Inflammatory macrophage (primary cell): ENCODE measurements at regions not wholly inside any gene's neighbourhood (a gene's known extent, or its start where the extent isn't known, plus 50 kb on each side); places are given as distances from the start of the nearest gene placed in this dataset.
"Not testable (repeated sequence)": the region's sequence is repeated elsewhere in the genome, so short reads cannot be mapped to it uniquely, and the experiment has no call there.

Experiments used
- DNase-seq, 2 donors: peaks; one replicate each; pipeline ENCODE4 v3.0.0-alpha.2; 2020 to 2022

- no peak for DNase-seq
These were observed 90.9 kb downstream of the MTERF1 start for GRCh38 chr7:91789558-91789957.

DNA sequence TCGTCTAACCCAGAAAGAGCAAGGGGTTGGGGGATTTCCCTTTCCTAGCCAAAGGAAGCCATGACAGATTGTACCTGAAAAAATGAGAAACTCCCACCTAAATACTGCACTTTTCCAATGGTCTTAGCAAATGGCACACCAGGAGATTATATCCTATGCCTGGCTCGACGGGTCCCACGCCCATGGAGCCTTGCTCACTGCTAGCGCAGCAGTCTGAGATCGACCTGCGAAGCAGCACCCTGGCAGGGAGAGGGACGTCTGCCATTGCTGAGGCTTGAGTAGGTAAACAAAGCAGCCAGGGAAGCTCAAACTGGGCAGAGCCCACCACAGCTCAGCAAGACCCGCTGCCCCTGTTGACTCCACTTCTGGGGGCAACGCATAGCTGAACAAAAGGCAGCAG, 89.9 kb downstream of the MTERF1 start:
- not testable (repeated sequence) for DNase-seq

DNA sequence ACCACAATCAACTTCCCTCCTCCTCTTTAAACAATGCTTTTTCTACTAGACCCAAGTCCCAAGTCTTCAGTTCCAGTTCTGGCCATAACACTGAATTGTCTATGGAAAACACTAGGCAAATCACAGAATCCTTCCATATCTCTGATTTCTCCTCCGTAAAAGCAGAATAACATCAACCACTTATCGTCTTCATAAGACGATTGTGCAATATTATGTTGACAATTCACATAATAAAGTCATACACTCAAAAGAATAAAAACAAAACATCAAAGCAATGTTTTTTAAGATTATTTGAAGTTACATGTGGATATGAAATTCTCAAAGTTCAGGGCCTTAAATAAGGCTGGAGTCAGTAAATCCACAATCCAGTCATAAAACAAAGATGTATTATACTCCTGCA, 84.4 kb downstream of the MTERF1 start:
- no peak for DNase-seq

DNA sequence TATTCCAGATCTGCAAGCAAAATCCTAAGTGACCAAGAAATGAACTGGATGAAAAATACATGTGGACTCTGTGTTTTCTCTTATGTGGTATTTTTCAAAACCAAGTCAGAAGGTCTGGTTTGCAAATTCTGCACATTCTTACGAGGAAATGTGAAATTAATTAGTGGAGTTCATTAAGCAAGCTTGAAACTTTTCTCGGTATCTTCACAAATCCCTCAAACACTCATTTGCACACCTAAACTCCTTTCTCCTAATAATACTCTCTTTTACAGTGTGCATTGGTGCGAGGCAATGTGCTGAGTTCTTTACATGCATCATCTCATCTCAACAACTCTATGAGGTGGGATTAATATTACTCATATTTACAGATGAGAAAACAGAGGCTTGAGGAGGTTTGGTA, 82.1 kb downstream of the MTERF1 start:
- no peak for DNase-seq

DNA sequence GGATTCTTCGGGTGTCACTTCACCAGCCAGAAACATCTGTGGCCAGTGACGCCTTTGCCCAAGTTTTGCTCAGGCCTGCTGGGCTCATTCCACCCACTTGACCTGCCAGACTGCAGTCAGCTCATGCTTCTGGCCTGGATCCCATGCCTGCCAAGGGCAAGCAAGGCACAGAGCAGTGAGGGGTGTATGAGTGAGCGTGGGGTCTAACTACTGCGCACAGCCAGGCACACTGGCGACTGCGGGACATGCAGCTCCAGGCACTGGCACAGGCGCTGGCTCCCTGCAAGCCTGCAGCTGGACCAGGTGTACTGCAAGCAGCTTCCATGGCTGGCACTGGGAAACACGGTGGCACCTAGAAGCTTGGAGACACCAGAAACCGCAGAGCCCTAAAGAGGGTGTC, 80.1 kb downstream of the MTERF1 start:
- no peak for DNase-seq

DNA sequence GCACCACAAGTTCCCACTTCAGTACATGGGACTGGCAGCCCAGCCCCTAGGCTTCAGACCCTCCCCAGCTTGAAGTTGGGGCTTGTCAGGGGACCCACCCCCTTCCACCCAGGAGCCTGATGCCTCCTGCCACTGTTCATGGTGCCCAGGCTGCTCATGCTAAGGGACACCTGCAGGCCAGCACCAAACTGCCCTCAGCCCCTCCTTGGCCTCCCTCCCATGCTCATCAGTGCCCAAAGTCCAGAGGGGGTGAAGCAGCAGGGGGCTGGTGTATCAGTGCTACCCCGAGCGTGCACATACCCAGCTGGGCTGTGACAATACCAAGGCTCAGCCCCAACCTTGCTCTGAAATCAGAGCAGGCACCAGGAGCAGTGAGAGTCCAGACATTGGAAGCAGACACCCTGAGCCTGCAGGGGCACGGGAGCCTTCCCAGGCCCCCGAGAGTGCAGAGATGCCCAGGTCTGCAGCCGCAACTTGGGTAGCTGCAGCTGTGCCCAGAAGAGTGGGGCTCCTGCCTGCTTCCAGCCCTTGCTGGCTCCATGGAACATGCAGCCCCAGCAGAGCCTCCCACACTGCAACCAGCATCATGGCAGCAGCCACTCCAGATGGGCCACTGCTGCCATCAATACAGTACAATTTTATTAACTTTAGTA, 79.0 kb downstream of the MTERF1 start:
- no peak for DNase-seq

GRCh38 chr7:91811236-91811635, 69.3 kb downstream of the MTERF1 start:
- no peak for DNase-seq

DNA sequence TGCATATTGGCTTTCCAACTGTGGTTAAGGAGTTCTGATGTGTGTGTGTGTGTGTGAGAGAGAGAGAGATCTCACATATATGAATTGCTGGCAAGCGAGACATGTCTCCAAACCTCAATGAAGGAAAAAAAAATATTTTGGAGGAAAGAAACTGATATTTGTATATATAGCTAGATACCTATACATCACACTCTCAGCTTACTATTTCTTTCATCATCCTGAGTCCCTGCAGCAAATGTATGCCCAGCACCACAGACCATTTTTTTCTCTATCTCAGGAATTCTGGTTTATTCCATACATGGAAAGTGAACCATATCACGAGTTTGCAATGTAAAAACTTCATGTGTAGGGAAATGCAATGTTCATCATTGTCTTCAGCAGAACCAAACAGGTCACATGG, 68.9 kb downstream of the MTERF1 start:
- DNase-seq: no peak

- no peak for DNase-seq
These were observed 68.1 kb downstream of the MTERF1 start for GRCh38 chr7:91812388-91812787.

GRCh38 chr7:91814189-91814588, 66.3 kb downstream of the MTERF1 start:
- no peak for DNase-seq
